PC-9 (cell line): ENCODE measurements at regions not wholly inside any gene's neighbourhood (a gene's known extent, or its start where the extent isn't known, plus 50 kb on each side); places are given as distances from the start of the nearest gene placed in this dataset.

Experiments
- CTCF ChIP-seq: fragments of 200-600 bp; sonication (generic); conservative IDR thresholded peaks from 2 replicates; pipeline ENCODE4 v1.6.1; 2017; ENCODE audit warnings: mixed run types, antibody characterized with exemption, mild to moderate bottlenecking, moderate library complexity
- EZH2 ChIP-seq: fragments of 200-600 bp; sonication (generic); IDR thresholded peaks from 2 replicates; pipeline ENCODE4 v1.8.0; 2017; ENCODE audit warnings: antibody characterized with exemption, low read depth

GRCh38 chr9:25808554-25808953, 130.3 kb upstream of the TUSC1 start:
- no peak for TF ChIP-seq CTCF
- TF ChIP-seq EZH2: no peak
